ENCODE measurements at regions not wholly inside any gene's neighbourhood (a gene's known extent, or its start where the extent isn't known, plus 50 kb on each side); places are given as distances from the start of the nearest gene placed in this dataset.

DNA sequence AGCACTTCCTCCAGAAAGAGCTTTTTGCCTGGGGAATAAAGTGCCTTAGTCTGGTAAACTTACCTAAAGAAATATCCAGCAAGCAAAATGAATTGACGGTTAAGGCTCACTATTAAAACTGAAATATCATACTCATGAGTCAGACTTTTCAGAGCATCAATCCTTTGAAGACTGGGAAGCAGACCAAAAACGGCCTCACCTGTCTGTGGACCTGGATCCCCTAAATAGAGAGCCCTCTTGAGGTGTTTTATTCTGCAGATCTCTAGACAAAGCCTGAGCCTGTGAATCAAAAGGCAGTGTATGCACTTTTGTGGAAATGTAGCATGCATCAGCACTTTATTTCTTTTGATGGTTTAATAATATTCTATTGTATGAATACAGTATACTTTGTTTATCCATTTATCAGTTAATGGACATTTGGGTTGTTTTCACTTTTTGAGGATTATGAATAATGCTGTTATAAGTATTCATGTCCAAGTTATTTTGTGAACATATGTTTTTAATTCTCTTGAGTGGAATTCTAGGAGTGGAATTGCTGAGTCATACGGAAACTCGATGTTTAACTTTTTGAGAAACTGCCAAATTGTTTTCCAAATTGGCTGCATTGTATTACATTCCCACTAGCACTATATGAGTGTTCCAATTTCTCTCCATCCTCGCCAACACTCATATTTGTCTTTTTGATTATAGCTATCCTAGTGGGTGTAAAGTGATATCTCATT lies 449.0 kb upstream of the IGFBP3 start:
- intact Hi-C loops (cut with micrococcal nuclease): loop anchor here (5.0 to 10.0 kb wide), 2 partner anchors 172 to 565 kb away; no protein-coding TSS in a partner anchor
- in situ Hi-C loops (cut with MboI; ENCODE audit: low sequenced_read_pairs): loop anchor here (10.0 kb wide), 1 partner anchor 395 kb away; no protein-coding TSS in a partner anchor
- no TSS peak for BruUV-seq (replicated peaks)

More for the DNA sequence above, 449.0 kb upstream of the IGFBP3 start:
- ATAC-seq (ENCODE audit: low read depth) (peak; percentile 75), DNase-seq (peak; percentile 91)
- H3K4me3 ChIP-seq (ENCODE audit: insufficient read depth, low read depth, low read length): no peak overlapping the region
- H3K9me3 ChIP-seq (ENCODE audit: control insufficient read depth, insufficient read depth, low read length): no peaks in the 10 kb centered on the region
- peak overlapping the region; percentile 35; the same call in 1 of the 2 replicates for H4K91ac ChIP-seq (ENCODE audit: insufficient read depth, low read depth, low read length)
- no peak overlapping the region for H3K9ac ChIP-seq (ENCODE audit: low read depth, low read length)
- H3K4me2 ChIP-seq (ENCODE audit: low read depth, low read length): no peak overlapping the region
- no peak overlapping the region for H2AK5ac ChIP-seq (ENCODE audit: low read depth, low read length)
- H3K27me3 ChIP-seq (ENCODE audit: control insufficient read depth, insufficient read depth, low read length): no peaks in the 10 kb centered on the region
- H3K4ac ChIP-seq (ENCODE audit: low read depth, low read length): 0 out of 2 replicates have a peak overlapping the region, but pooled peaks have one; percentile 1
- no peak overlapping the region for H3K14ac ChIP-seq (replicated peaks; ENCODE audit: low read depth, low read length)
- H4K5ac ChIP-seq (ENCODE audit: low read depth, low read length): peak overlapping the region; percentile 61; the same call in 1 of the 2 replicates
- H4K8ac ChIP-seq (ENCODE audit: low read depth in 2 of 2, low read length in 2 of 2): peak overlapping the region in 1 of 2 experiments; percentile 29; a peak in 1 of 4 replicates
- TF ChIP-seq MAFK (IDR thresholded peaks at IDR 0.05; ENCODE audit: low read depth, low read length) (peak; percentile 92), MAZ (IDR thresholded peaks at IDR 0.05; ENCODE audit: borderline replicate concordance, low read depth, low read length) (no peak), NFE2L2 (IDR thresholded peaks at IDR 0.05; ENCODE audit: low read depth, low read length) (peak; percentile 97), FOS (IDR thresholded peaks at IDR 0.05; ENCODE audit: low read depth, low read length) (peak; percentile 29; the same call in 1 of the 2 replicates)
- H2AK9ac ChIP-seq (replicated peaks; ENCODE audit: low read depth, low read length, poor library complexity): no peak overlapping the region
- H3K36me3 ChIP-seq (ENCODE audit: control insufficient read depth, insufficient read depth, low read length): no peaks in the 10 kb centered on the region
- dilution Hi-C loops (cut with HindIII; ENCODE audit: low sequenced_read_pairs, unreplicated experiment): no loop called here
- peak overlapping the region; percentile 48; the same call in 2 of the 3 replicates for H2BK15ac ChIP-seq (ENCODE audit: low read depth, low read length)
- POLR2A ChIA-PET (ENCODE audit: unreplicated experiment): no interaction called here
- H3K18ac ChIP-seq (ENCODE audit: low read depth, low read length): peak overlapping the region; percentile 92
- peak overlapping the region; percentile 30 for H2BK120ac ChIP-seq (ENCODE audit: low read depth, low read length)
- CTCF ChIA-PET: interaction anchor here (0.6 kb wide), 1 partner anchor 527 kb away, joined by 4 read pairs; no protein-coding TSS in a partner anchor
- no peaks in the 10 kb centered on the region for H4K20me1 ChIP-seq (ENCODE audit: insufficient read depth, low read length)
- H3K23ac ChIP-seq (ENCODE audit: low read depth, low read length): no peak overlapping the region
- no peak overlapping the region for H3K56ac ChIP-seq (ENCODE audit: extremely low read depth, insufficient read depth, low read length)
- H3K27ac ChIP-seq (ENCODE audit: insufficient read depth, low read length): peak overlapping the region; percentile 83; the same call in 1 of the 2 replicates
- peak overlapping the region; percentile 16; the same call in 1 of the 2 replicates for H2BK20ac ChIP-seq (ENCODE audit: low read depth, low read length)
- no peaks in the 10 kb centered on the region for H3K9me1 ChIP-seq (ENCODE audit: insufficient read depth, low read length)
- peak overlapping the region; percentile 69 for H2BK5ac ChIP-seq (ENCODE audit: low read depth, low read length, poor library complexity, severe bottlenecking)
- H3K79me1 ChIP-seq (ENCODE audit: low read depth in 1 of 2, low read length in 2 of 2): no peaks in the 10 kb centered on the region
- peaks cover 3% of the 10 kb centered on the region for H3K4me1 ChIP-seq (ENCODE audit: control insufficient read depth, insufficient read depth, low read length)
- no peak overlapping the region for H2AFZ ChIP-seq (replicated peaks; ENCODE audit: low read length, poor library complexity)
- no CpG with 5 or more reads among the region's 5 CpGs for WGBS, 2 experiments (ENCODE audit: extremely low coverage in 2 of 2, insufficient read length in 1 of 2)

Data from IMR-90 (cell line).